AG08395 (cell line): ENCODE measurements at regions not wholly inside any gene's neighbourhood (a gene's known extent, or its start where the extent isn't known, plus 50 kb on each side); places are given as distances from the start of the nearest gene placed in this dataset.
"Not testable (repeated sequence)": the region's sequence is repeated elsewhere in the genome, so short reads cannot be mapped to it uniquely, and the experiment has no call there.

Experiments
- DNase-seq: peaks from one replicate; pipeline ENCODE4 v3.0.0; 2012; ENCODE audit warnings: mixed read lengths, low spot score

GRCh38 chr7:131858611-131859010, 302.2 kb upstream of the PODXL start:
- DNase-seq, result no peak

GRCh38 chr7:131849472-131849871, 293.0 kb upstream of the PODXL start:
- DNase-seq, result no peak

GRCh38 chr7:131848033-131848432, 291.6 kb upstream of the PODXL start:
- no peak for DNase-seq

- no peak for DNase-seq
Observed at GRCh38 chr7:131845573-131846314, 289.3 kb upstream of the PODXL start.

- DNase-seq, result no peak
Observed at GRCh38 chr7:131844369-131844768, 287.9 kb upstream of the PODXL start.

GRCh38 chr7:131843898-131844331, 287.5 kb upstream of the PODXL start:
- DNase-seq, result peak; percentile 48

GRCh38 chr7:131839967-131840690, 283.7 kb upstream of the PODXL start:
- DNase-seq, result no peak

GRCh38 chr7:131836733-131837132, 280.3 kb upstream of the PODXL start:
- DNase-seq, result no peak

GRCh38 chr7:131835141-131835540, 278.7 kb upstream of the PODXL start:
- no peak for DNase-seq

- no peak for DNase-seq
Observed at GRCh38 chr7:131830681-131831080, 274.3 kb upstream of the PODXL start.

GRCh38 chr7:131829947-131830558, 273.6 kb upstream of the PODXL start:
- DNase-seq, result no peak

GRCh38 chr7:131827421-131827820, 271.0 kb upstream of the PODXL start:
- DNase-seq, result no peak

- no peak for DNase-seq
Observed at GRCh38 chr7:131826960-131827359, 270.5 kb upstream of the PODXL start.

GRCh38 chr7:131823961-131824440, 267.6 kb upstream of the PODXL start:
- DNase-seq, result not testable (repeated sequence)

GRCh38 chr7:131819891-131820290, 263.5 kb upstream of the PODXL start:
- no peak for DNase-seq

GRCh38 chr7:131816391-131817007, 260.1 kb upstream of the PODXL start:
- DNase-seq, result no peak

GRCh38 chr7:131808736-131809135, 252.3 kb upstream of the PODXL start:
- no peak for DNase-seq

- DNase-seq, result not testable (repeated sequence)
Observed at GRCh38 chr7:131808156-131808555, 251.7 kb upstream of the PODXL start.

GRCh38 chr7:131803816-131804215, 247.4 kb upstream of the PODXL start:
- DNase-seq, result no peak

- no peak for DNase-seq
Observed at GRCh38 chr7:131802195-131802864, 245.9 kb upstream of the PODXL start.

GRCh38 chr7:131800531-131800930, 244.1 kb upstream of the PODXL start:
- no peak for DNase-seq

GRCh38 chr7:131800008-131800407, 243.6 kb upstream of the PODXL start:
- no peak for DNase-seq
